ENCODE measurements at regions not wholly inside any gene's neighbourhood (a gene's known extent, or its start where the extent isn't known, plus 50 kb on each side); places are given as distances from the start of the nearest gene placed in this dataset.

GRCh38 chr12:84638811-84639368 lies 273.7 kb downstream of the SLC6A15 start:
- no peak for TF ChIP-seq CTCF (IDR thresholded peaks at IDR 0.05)
- TF ChIP-seq POLR2A (IDR thresholded peaks at IDR 0.05), result no peak
- TF ChIP-seq EP300 (IDR thresholded peaks at IDR 0.05), result no peak
- no peak for TF ChIP-seq POLR2AphosphoS5 (IDR thresholded peaks at IDR 0.05)

Data from upper lobe of left lung (tissue), 4 donors.